GM10266 (cell line): ENCODE measurements at regions not wholly inside any gene's neighbourhood (a gene's known extent, or its start where the extent isn't known, plus 50 kb on each side); places are given as distances from the start of the nearest gene placed in this dataset.

Experiments used
- DNase-seq: peaks from one replicate; pipeline ENCODE4 v3.0.0; 2012; ENCODE audit errors: extremely low spot score
- TF ChIP-seq, protein P1 (sequence below): IDR thresholded peaks from 2 replicates; pipeline ENCODE4 v1.5.1; 2012; ENCODE audit warnings: mild to moderate bottlenecking, low read depth; ENCODE audit not compliant: control insufficient read depth, insufficient read depth; ENCODE audit errors: missing control alignments

DNA sequence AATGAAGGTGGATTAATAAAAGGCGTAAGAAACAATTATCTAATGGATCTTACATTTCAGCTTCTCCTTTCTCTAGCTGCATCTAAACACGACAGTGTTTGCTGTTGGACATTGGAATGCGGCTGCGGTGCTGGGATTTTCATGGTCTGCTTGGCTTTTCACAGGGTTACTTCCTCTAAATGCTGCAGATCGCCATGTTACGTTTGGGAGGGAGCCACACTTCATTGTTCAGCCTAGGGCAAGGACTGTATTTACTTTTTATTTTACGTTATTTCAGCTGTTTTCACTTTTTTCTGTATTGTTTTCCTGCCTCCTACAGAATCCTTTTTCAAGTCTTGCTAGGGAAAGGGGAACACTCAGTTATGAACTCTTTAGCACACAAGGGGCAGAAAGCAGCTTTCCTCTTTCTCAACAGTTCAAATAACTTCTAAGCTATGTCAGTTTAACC, 97.9 kb upstream of the MTHFD1L start:
- no peak for DNase-seq
- TF ChIP-seq, protein P1, sequence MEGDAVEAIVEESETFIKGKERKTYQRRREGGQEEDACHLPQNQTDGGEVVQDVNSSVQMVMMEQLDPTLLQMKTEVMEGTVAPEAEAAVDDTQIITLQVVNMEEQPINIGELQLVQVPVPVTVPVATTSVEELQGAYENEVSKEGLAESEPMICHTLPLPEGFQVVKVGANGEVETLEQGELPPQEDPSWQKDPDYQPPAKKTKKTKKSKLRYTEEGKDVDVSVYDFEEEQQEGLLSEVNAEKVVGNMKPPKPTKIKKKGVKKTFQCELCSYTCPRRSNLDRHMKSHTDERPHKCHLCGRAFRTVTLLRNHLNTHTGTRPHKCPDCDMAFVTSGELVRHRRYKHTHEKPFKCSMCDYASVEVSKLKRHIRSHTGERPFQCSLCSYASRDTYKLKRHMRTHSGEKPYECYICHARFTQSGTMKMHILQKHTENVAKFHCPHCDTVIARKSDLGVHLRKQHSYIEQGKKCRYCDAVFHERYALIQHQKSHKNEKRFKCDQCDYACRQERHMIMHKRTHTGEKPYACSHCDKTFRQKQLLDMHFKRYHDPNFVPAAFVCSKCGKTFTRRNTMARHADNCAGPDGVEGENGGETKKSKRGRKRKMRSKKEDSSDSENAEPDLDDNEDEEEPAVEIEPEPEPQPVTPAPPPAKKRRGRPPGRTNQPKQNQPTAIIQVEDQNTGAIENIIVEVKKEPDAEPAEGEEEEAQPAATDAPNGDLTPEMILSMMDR: no peak

DNA sequence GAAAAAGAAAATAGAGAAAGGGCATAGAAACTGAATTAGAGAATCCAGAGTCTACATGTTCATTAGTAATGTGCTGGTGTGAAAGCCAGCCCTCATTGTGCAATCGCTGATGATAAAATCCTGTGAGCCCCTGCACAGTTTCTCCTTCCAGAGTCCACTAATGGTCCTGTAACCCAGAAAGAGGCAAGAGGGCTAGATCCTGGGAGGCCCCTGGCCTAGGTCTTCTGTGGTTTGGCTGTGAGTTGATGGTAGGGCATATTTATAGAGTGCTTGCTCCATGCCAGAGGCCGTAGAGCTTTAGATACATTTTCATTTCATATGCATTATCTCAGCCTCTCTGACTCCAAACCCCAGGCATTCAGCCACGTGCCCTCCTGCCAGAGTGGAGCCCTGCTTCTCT, 94.9 kb upstream of the MTHFD1L start:
- TF ChIP-seq, protein P1: no peak
- no peak for DNase-seq

DNA sequence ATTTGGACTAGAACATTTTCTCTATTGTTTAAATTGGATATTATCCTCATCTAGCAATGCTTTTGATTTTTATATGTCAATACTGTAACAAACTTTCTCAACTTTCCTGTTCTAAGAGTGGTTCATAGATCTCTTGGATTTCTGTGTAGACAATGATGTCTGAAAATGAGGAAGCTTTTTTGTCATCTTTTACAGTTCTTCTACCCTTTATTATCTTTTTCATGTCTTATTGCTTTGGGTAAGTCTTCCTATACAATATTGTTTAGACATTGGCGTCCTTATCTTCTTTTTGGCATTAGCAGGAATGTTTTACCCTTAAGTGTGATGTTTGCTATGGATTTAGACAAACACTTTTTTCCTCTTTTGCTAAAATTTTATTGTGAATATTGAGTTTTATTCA, 91.5 kb upstream of the MTHFD1L start:
- TF ChIP-seq, protein P1: no peak
- DNase-seq: no peak

- DNase-seq: no peak
- TF ChIP-seq, protein P1: no peak
Measured at GRCh38 chr6:150775415-150776203, 89.9 kb upstream of the MTHFD1L start.

DNA sequence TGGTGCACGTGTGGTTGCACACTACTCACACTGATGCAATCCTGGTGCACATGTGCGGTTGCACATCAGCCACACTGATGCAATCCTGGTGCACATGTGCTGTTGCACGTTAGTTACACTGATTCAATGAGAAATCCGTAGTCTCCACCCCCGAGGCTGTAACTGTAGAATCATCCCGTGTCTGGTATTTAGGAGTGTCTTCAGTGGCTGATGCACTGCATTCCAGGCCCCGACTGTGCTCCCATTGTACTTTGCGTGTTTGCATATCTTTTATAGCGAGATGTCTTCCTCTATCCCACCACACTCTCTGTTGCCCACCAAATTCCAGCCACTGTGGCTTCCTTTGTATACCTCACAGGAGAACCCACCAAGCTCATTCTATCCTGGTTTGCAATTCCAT, 87.8 kb upstream of the MTHFD1L start:
- DNase-seq: no peak
- TF ChIP-seq, protein P1: no peak

DNA sequence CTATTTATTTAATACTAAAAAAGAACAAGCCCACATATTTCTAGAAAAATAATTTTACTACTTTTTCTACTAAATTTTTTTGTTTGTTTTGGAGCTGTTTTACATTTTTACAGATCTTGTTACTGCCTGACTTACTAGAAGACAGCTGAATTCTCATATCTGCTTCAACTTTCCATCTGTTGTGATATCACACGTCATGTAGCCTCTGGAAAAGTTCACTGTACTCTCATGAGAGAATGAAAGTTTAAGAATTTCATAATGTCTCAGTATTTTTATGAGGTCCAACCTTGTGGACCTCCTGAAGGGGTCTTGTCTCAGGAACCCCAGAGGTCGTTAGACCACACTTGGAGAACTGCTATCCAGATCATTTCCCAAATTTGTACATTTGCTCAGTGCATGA, 81.7 kb upstream of the MTHFD1L start:
- no peak for DNase-seq
- TF ChIP-seq, protein P1: no peak

DNA sequence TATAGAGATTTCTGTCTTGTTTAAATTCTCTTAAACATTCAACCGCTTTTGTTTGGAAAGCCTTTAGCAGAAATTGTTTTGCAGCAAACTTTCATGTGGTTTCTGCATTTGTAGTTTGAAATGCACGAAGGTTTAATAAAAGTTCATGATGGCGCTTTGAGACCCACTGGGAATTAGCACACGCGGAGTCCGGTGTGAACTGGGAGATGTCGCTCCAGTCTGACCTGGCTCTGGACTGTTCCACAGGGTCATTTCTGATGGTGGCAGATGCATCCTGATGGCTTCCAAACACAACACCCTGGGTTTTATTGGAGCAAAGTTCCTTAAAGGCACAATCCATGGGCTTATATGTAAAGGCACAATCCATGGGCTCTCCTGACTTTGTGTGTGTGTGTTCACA, 78.1 kb upstream of the MTHFD1L start:
- no peak for DNase-seq
- TF ChIP-seq, protein P1: no peak
